ENCODE measurements at regions not wholly inside any gene's neighbourhood (a gene's known extent, or its start where the extent isn't known, plus 50 kb on each side); places are given as distances from the start of the nearest gene placed in this dataset.
"Not testable (repeated sequence)": the region's sequence is repeated elsewhere in the genome, so short reads cannot be mapped to it uniquely, and the experiment has no call there.

DNA sequence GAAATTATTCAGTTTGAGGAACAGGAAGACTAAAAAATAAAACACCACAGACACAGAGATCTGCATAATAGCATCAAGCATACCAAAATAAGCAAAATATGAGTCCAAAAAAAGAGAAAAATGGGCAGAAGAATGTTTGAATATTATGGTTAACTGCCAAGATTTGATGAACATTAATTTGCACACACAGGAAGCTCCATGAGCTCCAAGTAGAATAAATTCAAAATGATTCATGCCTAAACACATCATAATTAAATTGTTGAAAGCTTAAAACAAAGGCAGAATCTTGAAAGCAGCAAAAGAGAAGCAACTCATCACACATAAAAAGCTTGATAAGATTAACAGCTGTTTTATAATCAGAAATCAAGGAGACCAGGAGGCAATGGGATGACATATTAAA lies 156.6 kb upstream of the ARSJ start:
- H3K4me2 ChIP-seq (ENCODE audit: low read length) = no peak overlapping the region
- H3K27me3 ChIP-seq (ENCODE audit: control insufficient read depth, insufficient read depth, low read length) = no peaks in the 10 kb centered on the region
- no peak overlapping the region for H3K9ac ChIP-seq (ENCODE audit: low read depth, low read length)
- no peak overlapping the region for H3K4me3 ChIP-seq (ENCODE audit: low read length)
- peaks cover 6% of the 10 kb centered on the region for H3K4me1 ChIP-seq (ENCODE audit: control insufficient read depth, insufficient read depth, low read length)
- H3K9me3 ChIP-seq (replicated peaks; ENCODE audit: low read length) = no peaks in the 10 kb centered on the region
- H3K36me3 ChIP-seq (ENCODE audit: insufficient read depth, low read length) = no peaks in the 10 kb centered on the region

DNA sequence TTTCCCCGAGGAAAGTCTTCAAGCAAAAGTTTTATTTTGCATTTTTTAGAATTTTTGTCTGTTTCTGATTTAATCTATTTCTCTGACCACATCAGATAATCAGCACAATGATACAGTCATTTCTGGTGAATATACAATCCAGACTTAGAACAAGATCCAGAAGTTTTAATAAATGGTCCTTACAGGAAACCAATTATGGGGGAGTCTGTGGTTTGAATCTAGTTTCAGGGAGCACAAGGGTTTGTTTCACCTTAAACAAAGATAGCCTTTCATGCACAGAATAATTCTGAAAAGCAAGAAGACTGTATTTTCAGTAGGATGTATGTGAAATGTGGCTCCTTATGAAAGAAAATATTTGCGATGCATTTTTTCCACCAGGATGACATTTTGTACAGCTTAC lies 158.5 kb upstream of the ARSJ start:
- no peak overlapping the region for H3K4me3 ChIP-seq (ENCODE audit: low read length)
- H3K4me2 ChIP-seq (ENCODE audit: low read length) = no peak overlapping the region
- no peaks in the 10 kb centered on the region for H3K9me3 ChIP-seq (replicated peaks; ENCODE audit: low read length)
- peaks cover 6% of the 10 kb centered on the region for H3K4me1 ChIP-seq (ENCODE audit: control insufficient read depth, insufficient read depth, low read length)
- no peaks in the 10 kb centered on the region for H3K27me3 ChIP-seq (ENCODE audit: control insufficient read depth, insufficient read depth, low read length)
- no peaks in the 10 kb centered on the region for H3K36me3 ChIP-seq (ENCODE audit: insufficient read depth, low read length)
- no peak overlapping the region for H3K9ac ChIP-seq (ENCODE audit: low read depth, low read length)

DNA sequence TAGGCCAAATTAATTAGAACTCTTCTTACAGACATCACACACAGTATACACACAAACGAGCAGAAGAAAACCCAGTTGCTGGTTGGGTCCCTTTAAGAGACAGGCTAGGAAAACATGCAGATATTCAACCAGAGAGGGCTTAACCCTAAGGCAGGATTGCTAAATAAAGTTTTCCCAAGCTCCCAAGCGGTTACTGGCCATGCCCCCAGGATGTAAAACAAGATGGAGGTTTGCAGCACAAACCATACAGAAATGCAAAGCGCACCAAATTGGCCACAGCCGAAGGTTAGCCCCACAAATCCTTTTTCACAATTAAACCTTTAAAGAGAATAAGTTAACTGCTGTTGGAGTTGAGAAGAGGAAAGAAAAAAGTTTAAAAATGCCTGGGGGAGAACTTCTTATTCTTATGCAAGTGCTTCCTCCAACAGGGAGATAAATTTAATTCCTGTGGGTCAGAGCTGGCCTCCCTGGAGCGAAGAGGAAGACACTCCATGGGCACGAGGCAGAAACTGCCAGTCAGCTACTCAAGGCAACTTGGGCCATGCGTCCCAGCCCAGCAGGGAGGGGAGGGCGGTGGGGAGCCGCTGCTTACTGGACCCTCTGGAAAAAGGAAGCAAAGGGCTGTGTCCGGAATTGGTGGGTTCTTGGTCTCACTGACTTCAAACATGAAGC lies 167.6 kb upstream of the ARSJ start:
- no peak overlapping the region for H3K4me3 ChIP-seq (ENCODE audit: low read length)
- no peaks in the 10 kb centered on the region for H3K4me1 ChIP-seq (ENCODE audit: control insufficient read depth, insufficient read depth, low read length)
- no peak overlapping the region for H3K4me2 ChIP-seq (ENCODE audit: low read length)
- H3K9me3 ChIP-seq (replicated peaks; ENCODE audit: low read length) = no peaks in the 10 kb centered on the region
- no peaks in the 10 kb centered on the region for H3K27me3 ChIP-seq (ENCODE audit: control insufficient read depth, insufficient read depth, low read length)
- no peaks in the 10 kb centered on the region for H3K36me3 ChIP-seq (ENCODE audit: insufficient read depth, low read length)
- H3K9ac ChIP-seq (ENCODE audit: low read depth, low read length) = no peak overlapping the region

DNA sequence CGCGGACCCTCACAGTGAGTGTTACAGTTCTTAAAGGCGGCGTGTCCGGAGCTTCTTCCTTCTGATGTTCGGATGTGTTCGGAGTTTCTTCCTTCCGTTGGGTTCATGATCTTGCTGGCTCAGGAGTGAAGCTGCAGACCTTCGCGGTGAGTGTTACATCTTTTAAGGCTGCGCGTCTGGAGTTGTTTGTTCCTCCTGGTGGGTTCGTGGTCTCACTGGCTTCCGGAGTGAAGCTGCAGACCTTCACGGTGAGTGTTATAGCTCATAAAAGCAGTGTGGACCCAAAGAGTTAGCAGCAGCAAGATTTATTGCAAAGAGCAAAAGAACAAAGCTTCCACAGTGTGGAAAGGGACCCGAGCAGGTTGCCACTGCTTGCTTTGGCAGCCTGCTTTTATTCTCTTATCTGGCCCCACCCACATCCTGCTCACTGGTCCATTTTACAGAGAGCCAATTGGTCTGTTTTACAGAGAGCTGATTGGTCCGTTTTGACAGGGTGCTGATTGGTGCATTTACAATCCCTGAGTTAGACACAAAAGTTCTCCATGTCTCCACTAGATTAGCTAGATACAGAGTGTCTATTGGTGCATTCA lies 168.3 kb upstream of the ARSJ start:
- not testable (repeated sequence) for H3K9me3 ChIP-seq (replicated peaks; ENCODE audit: low read length); H3K27me3 ChIP-seq (ENCODE audit: control insufficient read depth, insufficient read depth, low read length); H3K4me2 ChIP-seq (ENCODE audit: low read length); H3K9ac ChIP-seq (ENCODE audit: low read depth, low read length); H3K36me3 ChIP-seq (ENCODE audit: insufficient read depth, low read length); H3K4me3 ChIP-seq (ENCODE audit: low read length); H3K4me1 ChIP-seq (ENCODE audit: control insufficient read depth, insufficient read depth, low read length)

GRCh38 chr4:114148372-114149070 lies 169.1 kb upstream of the ARSJ start:
- H3K36me3 ChIP-seq (ENCODE audit: insufficient read depth, low read length); H3K9ac ChIP-seq (ENCODE audit: low read depth, low read length); H3K4me2 ChIP-seq (ENCODE audit: low read length); H3K27me3 ChIP-seq (ENCODE audit: control insufficient read depth, insufficient read depth, low read length); H3K4me1 ChIP-seq (ENCODE audit: control insufficient read depth, insufficient read depth, low read length); H3K9me3 ChIP-seq (replicated peaks; ENCODE audit: low read length); H3K4me3 ChIP-seq (ENCODE audit: low read length): not testable (repeated sequence)

- H3K36me3 ChIP-seq (ENCODE audit: insufficient read depth, low read length) = no peaks in the 10 kb centered on the region
- no peaks in the 10 kb centered on the region for H3K27me3 ChIP-seq (ENCODE audit: control insufficient read depth, insufficient read depth, low read length)
- H3K9me3 ChIP-seq (replicated peaks; ENCODE audit: low read length) = no peaks in the 10 kb centered on the region
- no peak overlapping the region for H3K4me3 ChIP-seq (ENCODE audit: low read length)
- H3K9ac ChIP-seq (ENCODE audit: low read depth, low read length) = no peak overlapping the region
- no peaks in the 10 kb centered on the region for H3K4me1 ChIP-seq (ENCODE audit: control insufficient read depth, insufficient read depth, low read length)
- no peak overlapping the region for H3K4me2 ChIP-seq (ENCODE audit: low read length)
Measured at GRCh38 chr4:114156371-114156770, 176.9 kb upstream of the ARSJ start.

DNA sequence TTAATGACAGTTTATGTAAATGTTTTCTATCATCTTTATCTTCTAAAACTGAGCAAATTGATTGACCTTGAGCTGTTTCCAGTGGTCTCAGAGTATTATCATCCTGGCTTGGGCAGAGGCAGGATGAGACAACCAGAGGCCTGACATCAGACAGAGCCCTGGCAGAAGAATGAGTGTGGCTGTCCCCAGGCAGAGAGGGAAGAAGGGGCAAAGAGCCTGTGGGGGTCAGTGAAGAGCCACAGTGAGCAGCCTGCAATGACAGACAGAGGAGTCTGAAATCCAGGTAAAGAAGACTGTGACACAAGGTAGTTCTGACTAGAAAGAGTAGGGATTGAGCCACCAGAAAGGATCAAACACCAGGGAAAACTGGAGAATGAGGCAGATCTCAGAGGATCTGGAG lies 182.4 kb upstream of the ARSJ start:
- Histone ChIP-seq H3K27me3 (ENCODE audit: control insufficient read depth, insufficient read depth, low read length) (no peaks in the 10 kb centered on the region), H3K36me3 (ENCODE audit: insufficient read depth, low read length) (no peaks in the 10 kb centered on the region), H3K9ac (ENCODE audit: low read depth, low read length) (no peak overlapping the region), H3K4me3 (ENCODE audit: low read length) (no peak overlapping the region), H3K4me2 (ENCODE audit: low read length) (no peak overlapping the region), H3K4me1 (ENCODE audit: control insufficient read depth, insufficient read depth, low read length) (peaks cover 3% of the 10 kb centered on the region), H3K9me3 (replicated peaks; ENCODE audit: low read length) (no peaks in the 10 kb centered on the region)

DNA sequence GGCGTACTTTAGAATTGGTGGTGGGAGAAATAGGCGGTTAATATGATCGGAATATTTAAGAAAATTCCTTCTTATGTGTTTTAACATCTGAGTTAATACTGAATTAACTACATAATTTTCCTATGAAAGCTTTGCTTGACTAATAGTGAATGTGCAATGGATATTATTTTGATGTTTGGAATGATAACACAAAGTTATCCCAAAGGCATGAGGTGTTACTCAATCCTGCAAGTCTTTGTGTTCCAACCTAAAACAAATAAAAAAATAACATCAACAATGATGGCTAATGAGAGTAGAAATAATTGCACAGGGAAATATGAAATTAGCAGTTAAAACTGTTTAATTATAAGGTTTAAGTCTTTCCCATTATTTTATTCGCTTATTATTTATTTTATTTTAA lies 183.6 kb upstream of the ARSJ start:
- Histone ChIP-seq H3K4me1 (ENCODE audit: control insufficient read depth, insufficient read depth, low read length) (peaks cover 3% of the 10 kb centered on the region), H3K9me3 (replicated peaks; ENCODE audit: low read length) (no peaks in the 10 kb centered on the region), H3K4me3 (ENCODE audit: low read length) (no peak overlapping the region), H3K36me3 (ENCODE audit: insufficient read depth, low read length) (no peaks in the 10 kb centered on the region), H3K4me2 (ENCODE audit: low read length) (no peak overlapping the region), H3K9ac (ENCODE audit: low read depth, low read length) (no peak overlapping the region), H3K27me3 (ENCODE audit: control insufficient read depth, insufficient read depth, low read length) (no peaks in the 10 kb centered on the region)

GRCh38 chr4:114173968-114174367 lies 194.5 kb upstream of the ARSJ start:
- H3K4me1 ChIP-seq (ENCODE audit: control insufficient read depth, insufficient read depth, low read length) = no peaks in the 10 kb centered on the region
- H3K4me3 ChIP-seq (ENCODE audit: low read length) = no peak overlapping the region
- H3K36me3 ChIP-seq (ENCODE audit: insufficient read depth, low read length) = no peaks in the 10 kb centered on the region

DNA sequence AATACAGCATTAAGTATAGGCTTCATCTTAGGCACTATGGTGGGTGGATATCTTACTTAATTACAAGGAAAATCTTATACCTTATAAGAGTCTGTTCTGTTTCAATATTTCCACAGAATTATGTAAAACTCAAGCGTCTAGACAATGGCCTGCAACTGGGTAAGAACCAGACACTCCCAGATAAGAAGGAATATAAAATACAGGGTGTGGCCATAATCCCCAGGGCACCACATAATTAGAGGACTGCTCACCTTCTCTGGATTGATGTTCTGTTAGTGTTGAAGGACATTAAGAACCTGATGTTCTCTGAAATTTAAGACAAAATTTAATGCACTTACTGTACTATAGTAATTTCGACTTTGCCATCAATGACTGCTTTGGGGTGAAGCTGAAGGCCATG lies 198.2 kb upstream of the ARSJ start:
- no peaks in the 10 kb centered on the region for H3K4me1 ChIP-seq (ENCODE audit: control insufficient read depth, insufficient read depth, low read length)
- no peak overlapping the region for H3K4me3 ChIP-seq (ENCODE audit: low read length)
- H3K9ac ChIP-seq (ENCODE audit: low read depth, low read length) = no peak overlapping the region
- H3K36me3 ChIP-seq (ENCODE audit: insufficient read depth, low read length) = no peaks in the 10 kb centered on the region
- H3K27me3 ChIP-seq (ENCODE audit: control insufficient read depth, insufficient read depth, low read length) = no peaks in the 10 kb centered on the region
- H3K4me2 ChIP-seq (ENCODE audit: low read length) = no peak overlapping the region
- H3K9me3 ChIP-seq (replicated peaks; ENCODE audit: low read length) = no peaks in the 10 kb centered on the region

More at GRCh38 chr4:114173968-114174367, 194.5 kb upstream of the ARSJ start:
- Histone ChIP-seq H3K9ac (ENCODE audit: low read depth, low read length) (no peak overlapping the region), H3K27me3 (ENCODE audit: control insufficient read depth, insufficient read depth, low read length) (no peaks in the 10 kb centered on the region), H3K4me2 (ENCODE audit: low read length) (no peak overlapping the region), H3K9me3 (replicated peaks; ENCODE audit: low read length) (no peaks in the 10 kb centered on the region)

DNA sequence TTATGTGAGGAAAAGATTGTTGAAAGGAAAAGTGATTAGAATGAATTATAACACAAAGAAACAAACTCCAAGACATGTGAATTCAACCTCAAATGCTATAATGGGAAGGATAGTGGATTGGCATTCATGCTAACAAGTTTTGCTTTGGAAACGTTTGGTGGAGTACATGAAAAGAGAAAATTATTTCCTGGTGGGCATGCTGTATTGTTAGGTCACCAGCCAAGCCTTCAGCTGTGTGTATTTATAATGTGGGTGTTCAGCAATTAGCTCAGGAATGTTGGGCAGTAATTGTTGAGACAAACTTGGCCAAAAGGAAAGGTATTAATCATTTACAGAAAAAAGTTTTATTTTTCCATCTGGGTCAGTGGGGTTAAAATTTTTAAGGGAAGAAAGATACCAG lies 198.9 kb upstream of the ARSJ start:
- no peaks in the 10 kb centered on the region for H3K9me3 ChIP-seq (replicated peaks; ENCODE audit: low read length)
- no peak overlapping the region for H3K9ac ChIP-seq (ENCODE audit: low read depth, low read length)
- H3K4me2 ChIP-seq (ENCODE audit: low read length) = no peak overlapping the region
- no peaks in the 10 kb centered on the region for H3K4me1 ChIP-seq (ENCODE audit: control insufficient read depth, insufficient read depth, low read length)
- no peaks in the 10 kb centered on the region for H3K36me3 ChIP-seq (ENCODE audit: insufficient read depth, low read length)
- no peaks in the 10 kb centered on the region for H3K27me3 ChIP-seq (ENCODE audit: control insufficient read depth, insufficient read depth, low read length)
- H3K4me3 ChIP-seq (ENCODE audit: low read length) = no peak overlapping the region

GRCh38 chr4:114180481-114180880 lies 201.0 kb upstream of the ARSJ start:
- H3K4me2 ChIP-seq (ENCODE audit: low read length) = no peak overlapping the region
- H3K27me3 ChIP-seq (ENCODE audit: control insufficient read depth, insufficient read depth, low read length) = no peaks in the 10 kb centered on the region
- no peaks in the 10 kb centered on the region for H3K36me3 ChIP-seq (ENCODE audit: insufficient read depth, low read length)
- no peak overlapping the region for H3K9ac ChIP-seq (ENCODE audit: low read depth, low read length)
- H3K9me3 ChIP-seq (replicated peaks; ENCODE audit: low read length) = no peaks in the 10 kb centered on the region
- H3K4me3 ChIP-seq (ENCODE audit: low read length) = no peak overlapping the region
- H3K4me1 ChIP-seq (ENCODE audit: control insufficient read depth, insufficient read depth, low read length) = no peaks in the 10 kb centered on the region

Measured in skeletal muscle satellite cell (primary cell).